ENCODE measurements at regions not wholly inside any gene's neighbourhood (a gene's known extent, or its start where the extent isn't known, plus 50 kb on each side); places are given as distances from the start of the nearest gene placed in this dataset.

DNA sequence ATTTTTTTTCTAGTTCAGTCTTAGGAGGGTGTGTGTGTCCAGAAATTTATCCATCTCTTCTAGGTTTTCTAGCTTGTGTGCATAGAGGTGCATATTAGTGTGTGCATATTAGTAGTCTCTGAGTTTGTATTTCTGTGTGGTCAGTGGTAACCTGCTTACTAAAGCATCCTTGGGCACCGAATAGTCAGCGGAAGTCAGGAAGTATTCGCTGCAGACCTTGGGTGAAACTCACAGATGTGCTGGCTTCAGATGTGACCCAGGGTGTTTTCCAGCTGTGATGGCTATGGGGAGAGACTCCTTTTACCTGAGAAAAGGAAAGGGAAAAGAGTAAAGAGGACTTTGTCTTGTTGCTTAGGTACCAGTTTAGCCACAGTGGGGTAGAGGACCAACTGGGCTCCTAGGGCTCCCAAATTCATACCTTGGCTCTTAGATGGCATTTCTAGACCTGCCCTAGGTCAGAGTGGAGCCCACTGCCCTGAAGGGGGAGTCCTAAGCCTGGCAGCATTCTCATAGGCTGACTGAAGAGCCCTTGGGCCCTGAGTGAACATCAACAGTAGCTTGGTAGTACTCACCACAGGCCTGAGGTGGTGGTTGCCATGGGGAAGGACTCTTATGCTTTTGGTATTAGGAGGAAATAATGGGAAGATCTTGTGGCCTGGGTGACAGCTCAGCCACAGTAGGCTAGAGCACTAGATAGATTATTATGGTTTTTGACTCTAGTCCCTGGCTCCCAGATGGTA lies 286.0 kb upstream of the ZPLD1 start:
- DNase-seq (ENCODE audit: low read depth): no peak

DNA sequence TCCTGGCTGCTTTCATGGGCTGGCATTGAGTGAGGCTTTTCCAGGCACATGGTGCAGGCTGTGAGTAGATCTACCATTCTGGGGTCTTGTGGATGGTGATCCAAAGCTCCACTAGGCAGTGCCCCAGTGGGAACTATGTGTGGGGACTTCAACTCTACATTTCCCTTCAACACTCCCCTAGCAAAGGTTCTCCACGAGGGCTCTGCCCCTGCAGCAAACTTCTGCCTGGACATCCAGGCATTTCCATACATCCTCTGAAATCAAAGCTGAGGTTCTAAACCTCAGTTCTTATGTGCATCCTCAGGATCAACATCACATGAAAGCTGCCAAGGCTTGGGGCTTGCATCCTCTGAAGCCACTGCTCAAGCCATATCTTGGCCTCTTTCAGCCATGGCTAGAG lies 282.9 kb upstream of the ZPLD1 start:
- DNase-seq (ENCODE audit: low read depth): no peak

DNA sequence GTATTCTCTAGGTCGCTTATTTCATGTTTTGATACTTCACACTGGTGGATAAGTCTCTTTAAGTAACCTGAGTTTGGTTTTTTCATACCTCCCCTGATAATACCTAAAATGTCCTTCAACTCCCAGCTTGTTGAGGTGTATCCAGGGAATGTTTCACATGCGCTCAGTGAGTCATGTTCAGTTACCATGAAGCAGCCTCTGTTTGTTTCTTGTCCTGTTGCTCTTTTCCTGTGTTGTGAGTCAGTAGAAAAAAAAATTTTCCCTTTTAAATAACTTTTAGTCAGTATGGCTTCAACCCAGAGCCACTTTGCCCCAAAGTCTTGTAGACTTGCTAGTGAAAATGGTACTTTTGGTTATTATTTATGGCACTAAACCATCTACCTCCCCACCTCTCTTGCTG lies 278.4 kb upstream of the ZPLD1 start:
- peak; percentile 92 for DNase-seq (ENCODE audit: low read depth)

DNA sequence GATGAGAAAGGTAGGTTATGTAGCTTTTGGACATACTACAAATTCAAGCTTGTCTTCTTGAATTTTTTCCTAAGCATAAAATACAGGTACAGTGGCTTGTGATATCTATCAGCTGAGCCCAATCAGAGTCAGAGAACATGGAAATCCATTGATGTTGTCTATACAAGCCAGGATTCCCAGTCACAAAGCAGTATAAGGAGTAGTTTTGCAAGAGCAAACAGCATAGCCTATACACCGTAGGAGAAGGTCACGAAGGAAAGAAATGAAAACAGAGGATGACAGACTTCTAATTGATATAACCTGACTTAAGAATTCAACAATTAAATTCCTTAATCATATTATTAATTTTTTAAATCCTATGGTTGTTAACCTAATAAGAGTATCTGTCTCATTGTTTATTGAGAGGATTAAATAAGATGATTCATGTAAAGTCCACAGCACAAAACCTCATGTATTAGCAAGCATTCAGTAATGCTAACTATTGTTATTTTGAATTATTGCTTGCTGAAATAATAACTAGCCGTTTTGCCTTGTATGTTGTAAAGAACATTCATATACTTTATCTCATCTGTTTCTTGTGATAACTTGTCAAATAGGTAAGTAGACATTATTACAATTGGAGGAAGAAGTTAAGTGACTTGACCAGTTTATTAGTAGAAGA lies 276.6 kb upstream of the ZPLD1 start:
- peak; percentile 34 for DNase-seq (ENCODE audit: low read depth)

DNA sequence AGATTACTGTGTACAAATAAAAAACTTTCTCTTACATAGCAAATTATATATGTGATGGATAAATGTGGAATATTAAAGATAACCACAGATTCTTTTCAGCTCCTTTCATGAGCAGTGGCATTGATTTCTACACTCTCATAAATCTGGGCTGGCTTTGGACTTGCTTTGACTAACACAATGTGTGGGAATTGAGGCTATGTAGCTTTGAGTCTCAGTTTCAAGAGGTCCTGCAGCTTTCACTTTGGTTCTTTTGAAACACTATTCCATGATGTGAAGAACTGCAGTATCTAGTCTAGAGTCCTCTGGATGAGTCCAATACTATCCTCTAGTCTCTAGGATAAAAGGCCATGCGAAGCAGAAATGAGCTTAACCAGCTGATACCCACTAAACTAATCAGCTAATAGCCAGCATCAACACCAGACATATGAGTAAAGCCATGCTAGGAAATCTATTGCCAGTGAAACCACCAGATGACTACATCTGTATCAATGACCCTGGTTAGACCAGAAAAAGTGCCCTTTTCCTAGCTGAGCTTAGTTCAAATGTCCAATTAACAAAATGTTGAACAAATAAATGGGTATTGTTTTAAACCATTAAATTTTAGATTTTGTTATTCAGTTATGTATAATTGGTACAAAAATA lies 274.9 kb upstream of the ZPLD1 start:
- no peak for DNase-seq (ENCODE audit: low read depth)

DNA sequence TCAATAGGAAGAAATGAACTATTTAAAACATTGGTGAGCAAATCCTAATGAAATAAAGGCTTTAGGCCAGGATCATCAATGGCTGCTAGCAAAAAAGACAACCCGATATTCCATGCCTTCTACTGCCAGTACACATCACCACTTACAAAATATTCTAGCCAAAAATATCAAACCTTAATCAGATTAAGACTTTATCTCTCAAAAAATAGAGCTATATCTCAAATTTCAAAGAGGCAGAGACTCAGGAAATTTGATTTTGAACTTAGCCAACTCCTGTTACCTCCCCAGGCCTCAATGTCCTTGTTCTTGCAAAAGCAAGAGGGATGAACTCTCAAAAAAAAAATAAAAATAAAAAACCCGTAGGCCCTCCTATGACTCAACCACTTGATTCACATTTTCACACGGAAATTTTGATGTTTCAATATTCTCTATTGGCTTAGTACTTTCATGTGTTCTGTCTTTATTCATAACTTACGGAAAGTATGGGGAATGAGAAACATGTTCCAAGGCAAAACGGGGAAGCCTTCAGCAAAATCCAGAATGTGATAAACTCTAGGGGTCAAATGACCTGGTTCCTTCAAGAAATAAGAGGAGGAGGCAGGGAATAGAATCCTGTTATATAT lies 273.3 kb upstream of the ZPLD1 start:
- peak; percentile 40 for DNase-seq (ENCODE audit: low read depth)

DNA sequence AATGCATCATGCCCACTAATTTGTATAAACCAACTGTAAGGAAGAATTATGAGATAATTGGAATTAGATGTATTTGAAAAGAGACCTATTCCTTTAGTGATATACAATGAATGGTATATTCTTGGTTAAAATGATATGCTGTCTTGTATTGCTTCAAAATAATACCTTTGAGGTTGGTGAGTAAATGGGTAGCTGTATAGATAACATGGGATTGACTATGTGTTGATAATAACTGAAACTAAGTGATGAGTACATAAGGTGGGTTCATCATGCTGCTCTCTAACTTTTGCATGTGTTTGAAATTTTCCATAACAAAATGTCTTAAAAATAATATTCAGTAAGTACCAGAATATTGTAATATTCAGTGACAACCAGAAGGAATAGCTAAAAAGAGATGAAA lies 272.6 kb upstream of the ZPLD1 start:
- DNase-seq (ENCODE audit: low read depth): no peak

DNA sequence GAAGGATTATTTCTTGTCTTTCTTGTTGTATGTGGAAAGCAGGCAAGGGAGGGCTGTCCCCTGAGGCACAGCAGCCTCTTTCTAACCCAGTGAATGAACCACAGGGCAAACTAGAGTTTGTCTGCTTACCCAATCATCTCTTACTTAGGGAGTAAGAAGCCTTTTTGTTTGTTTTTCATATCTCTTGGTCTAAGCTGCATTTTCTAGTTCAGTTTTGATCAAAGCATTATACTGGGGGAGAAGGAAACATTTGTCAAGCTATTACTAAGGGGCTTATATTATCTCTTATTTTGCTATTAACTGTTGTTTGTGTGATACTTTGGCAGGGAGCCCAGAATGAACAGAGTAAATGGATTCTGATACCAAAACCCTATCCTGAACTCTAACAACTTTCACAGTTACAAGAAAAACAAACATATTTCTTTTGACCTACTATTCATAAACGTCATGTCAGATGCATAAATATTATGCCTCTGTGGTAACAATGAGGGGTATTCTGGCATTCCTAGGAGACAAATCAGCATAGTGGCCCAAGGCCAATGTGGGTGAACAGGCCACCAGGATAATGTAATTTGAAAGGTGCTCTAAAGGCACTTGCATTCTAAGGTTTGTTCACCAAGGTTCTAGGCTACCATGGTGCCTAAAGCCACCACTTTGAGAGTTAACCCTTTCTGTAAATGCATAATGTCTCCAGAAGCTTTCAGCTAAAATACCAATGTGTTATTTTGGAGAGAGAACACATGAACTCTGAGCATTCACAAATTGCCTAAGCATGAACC lies 271.6 kb upstream of the ZPLD1 start:
- DNase-seq (ENCODE audit: low read depth): peak; percentile 86

DNA sequence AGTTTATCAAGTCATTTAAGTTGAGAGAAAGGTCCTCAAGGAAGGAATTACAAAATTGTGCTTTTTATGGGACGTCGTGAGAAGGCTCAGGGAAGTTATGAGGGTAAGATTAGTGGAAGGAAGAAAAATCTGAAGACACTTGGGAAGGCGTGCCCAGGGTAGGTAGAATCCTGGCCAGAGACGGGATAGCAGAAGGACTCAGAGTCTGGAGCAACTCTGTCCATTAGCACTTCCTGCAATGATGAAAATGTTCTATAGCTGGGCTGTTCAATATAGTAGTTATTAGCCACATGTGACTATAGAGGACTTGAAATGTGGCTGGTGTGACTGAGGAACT lies 271.0 kb upstream of the ZPLD1 start:
- no peak for DNase-seq (ENCODE audit: low read depth)

DNA sequence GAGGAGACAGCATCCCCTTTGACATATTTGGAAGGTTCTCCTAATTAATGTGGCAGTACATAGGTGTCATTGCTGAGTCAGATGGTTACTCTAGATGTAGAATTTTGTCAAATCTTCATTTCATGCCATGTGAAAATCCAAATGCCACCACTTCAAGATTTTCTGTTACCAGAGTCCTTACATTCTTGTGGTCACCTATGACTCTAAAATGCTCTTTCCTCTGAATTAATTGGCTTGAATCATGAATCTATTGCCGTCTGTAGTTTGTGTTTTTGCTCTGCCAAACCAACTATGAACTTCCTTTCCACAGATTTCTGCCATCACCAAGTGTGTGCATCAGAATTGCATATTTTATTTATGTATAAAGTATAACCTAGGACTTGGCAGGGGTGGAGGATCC lies 269.4 kb upstream of the ZPLD1 start:
- peak; percentile 77 for DNase-seq (ENCODE audit: low read depth)

DNA sequence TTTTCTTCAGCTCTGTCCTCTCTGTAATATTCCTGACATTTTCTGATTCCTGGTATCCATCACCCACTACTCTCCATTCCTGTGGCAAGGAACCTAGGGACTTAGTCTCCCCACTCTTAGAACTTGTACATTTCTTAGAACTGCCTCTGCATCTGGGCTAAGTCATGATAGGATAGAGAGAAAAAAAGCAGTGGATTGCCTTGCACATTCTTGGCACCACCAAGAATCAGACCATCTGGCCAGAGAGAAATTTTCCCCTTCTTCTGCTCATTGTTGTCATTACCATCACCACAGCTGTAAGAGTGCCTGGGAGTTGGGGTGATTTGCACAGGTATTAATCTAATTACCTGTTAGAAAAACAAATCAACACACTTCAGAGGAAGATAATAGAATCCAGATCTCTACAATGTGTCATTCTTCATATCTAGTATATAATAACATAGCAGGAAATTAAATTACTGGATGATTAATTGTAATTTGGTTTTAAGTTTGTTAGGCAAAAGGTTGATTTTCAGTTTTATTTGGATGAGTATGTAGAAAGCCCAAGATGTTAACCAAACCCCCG lies 264.8 kb upstream of the ZPLD1 start:
- DNase-seq (ENCODE audit: low read depth): no peak

DNA sequence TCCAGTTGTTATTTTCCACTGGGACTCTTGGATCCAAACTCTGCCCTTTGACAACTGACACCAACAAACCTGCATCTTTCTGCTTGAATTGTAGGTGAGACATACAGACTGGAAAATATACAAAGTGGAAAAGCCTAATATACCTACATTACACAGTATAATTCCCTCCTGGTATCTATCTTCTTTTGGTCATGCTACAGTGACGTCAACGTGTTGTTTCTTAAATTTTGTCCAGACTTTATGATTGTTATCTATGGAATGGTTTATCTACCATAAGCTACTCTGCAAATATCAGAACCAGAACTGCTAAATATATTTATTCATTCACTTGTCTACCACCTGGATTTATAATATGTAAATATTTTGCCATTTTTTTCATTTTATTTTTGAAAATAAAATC lies 264.3 kb upstream of the ZPLD1 start:
- no peak for DNase-seq (ENCODE audit: low read depth)

DNA sequence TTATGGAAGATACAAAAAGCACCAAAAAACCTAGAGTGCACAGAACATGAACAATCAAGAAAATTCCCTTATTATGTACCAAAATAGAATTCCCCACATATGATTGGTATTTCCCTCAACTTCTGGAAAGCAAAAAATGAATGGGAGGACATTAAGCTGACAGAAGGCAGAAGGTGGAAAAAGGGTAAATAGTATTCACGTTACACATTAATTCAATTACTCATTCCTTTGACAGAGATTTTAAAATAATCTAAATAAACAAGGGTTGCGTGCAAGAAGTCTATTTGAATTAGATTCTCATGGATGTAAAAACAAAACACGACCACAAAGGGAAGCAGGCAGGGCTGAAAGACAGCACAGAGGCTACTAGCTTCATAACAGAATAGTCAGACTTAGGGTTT lies 260.5 kb upstream of the ZPLD1 start:
- peak; percentile 86 for DNase-seq (ENCODE audit: low read depth)

DNA sequence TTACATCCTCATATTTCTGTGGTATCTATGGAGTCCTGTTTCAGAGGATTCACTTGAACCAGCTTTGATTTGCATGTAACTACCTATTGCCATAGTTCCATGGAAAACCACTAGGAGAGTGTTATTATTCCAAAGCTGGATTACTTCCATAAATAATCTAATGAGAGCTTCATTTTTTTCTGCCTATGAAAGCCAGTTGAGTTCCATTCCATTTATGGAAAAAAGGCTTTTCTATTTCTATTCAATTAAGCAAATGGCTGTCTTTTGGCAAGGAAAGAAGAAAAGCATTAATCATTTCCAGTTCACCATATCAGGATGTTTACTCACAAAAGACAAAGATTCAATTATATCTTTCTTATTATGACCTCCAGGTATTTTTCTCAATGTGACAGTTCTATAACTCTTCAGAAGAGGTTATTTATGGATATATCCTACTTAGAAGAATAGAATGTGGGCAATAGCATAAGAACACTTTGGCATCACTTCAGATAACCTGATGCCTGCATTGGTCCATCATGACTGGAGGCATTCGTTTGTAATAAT lies 259.9 kb upstream of the ZPLD1 start:
- peak; percentile 53 for DNase-seq (ENCODE audit: low read depth)

DNA sequence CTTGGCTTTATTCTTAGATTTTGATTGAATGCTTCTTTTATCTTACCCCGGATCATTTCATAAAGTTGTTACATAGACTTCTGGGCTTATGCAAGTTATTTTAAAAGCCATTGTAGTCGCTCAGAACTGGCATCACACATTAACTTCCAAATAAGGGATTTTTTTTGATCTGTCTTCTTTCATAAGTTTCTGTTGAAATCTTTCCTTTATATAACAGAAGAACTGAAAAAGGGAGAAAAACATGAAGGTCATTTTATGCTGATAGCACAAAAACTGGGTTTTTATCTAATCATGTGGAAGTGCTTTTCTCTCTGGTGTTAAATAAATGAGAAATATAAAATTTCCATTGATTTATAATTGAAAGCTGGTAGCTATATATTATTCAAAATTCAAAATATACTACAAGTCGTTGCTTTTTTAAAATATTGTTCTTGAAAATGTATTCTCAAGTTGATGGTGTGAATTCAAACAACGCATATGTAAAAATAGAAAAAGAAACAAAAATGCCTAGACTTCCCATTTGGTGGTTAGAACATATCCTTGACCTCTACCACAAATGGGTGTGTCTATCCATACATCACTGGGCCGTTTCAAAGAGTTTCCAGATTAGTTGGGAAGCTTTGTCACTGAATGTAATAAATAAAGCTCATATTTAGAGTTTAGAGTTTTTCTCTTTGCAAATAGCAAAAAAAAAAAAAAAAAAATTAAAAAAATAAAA lies 258.3 kb upstream of the ZPLD1 start:
- no peak for DNase-seq (ENCODE audit: low read depth)

DNA sequence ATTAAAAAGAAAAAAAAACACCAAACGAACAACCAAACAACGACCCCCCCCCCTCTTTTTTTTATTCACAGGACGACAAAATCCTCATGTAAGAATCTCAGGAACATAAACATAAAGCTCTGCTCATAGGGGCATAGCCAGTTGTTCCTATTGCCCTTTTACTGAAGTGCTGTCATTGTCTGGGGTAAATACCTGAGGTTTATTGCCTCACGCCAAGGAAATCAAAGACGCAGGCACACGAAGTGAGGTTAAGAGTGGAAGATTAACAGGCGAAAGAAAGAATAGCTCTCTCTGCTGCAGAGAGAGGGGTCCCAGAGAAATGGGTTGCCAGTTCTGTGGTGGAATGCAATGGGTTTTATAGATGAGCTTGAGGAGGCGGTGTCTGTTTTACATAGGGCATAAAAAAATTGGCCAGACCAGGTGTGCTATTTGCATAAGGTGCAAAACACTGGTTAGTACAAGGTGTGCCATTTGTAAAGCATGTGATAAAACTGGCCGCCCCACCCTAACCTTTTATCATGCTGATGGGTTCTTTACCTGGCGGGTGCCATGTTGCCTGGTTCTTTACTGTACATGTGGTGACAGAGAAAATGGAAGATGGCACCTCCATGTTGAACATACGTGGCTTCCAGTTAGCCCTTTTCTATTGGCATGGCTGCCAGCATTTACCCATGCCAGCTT lies 257.6 kb upstream of the ZPLD1 start:
- no peak for DNase-seq (ENCODE audit: low read depth)

DNA sequence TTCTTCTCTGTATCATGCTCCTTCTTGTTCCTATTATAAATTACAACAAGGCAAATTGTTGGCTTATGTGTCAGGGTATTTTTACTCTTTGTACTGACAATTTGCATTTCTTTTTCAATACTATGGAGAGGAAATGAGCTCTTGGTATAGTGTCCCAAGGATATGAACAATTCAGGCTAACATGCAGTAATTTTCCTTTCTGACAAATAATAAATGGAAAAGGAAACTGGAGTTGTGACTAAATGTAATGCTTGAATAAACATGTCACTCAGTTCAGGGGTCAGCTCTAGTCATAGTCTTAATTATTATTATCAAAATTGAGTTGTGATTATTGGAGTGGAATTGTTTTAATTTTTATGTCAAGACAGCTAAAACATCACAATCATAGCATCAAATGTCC lies 256.0 kb upstream of the ZPLD1 start:
- no peak for DNase-seq (ENCODE audit: low read depth)

DNA sequence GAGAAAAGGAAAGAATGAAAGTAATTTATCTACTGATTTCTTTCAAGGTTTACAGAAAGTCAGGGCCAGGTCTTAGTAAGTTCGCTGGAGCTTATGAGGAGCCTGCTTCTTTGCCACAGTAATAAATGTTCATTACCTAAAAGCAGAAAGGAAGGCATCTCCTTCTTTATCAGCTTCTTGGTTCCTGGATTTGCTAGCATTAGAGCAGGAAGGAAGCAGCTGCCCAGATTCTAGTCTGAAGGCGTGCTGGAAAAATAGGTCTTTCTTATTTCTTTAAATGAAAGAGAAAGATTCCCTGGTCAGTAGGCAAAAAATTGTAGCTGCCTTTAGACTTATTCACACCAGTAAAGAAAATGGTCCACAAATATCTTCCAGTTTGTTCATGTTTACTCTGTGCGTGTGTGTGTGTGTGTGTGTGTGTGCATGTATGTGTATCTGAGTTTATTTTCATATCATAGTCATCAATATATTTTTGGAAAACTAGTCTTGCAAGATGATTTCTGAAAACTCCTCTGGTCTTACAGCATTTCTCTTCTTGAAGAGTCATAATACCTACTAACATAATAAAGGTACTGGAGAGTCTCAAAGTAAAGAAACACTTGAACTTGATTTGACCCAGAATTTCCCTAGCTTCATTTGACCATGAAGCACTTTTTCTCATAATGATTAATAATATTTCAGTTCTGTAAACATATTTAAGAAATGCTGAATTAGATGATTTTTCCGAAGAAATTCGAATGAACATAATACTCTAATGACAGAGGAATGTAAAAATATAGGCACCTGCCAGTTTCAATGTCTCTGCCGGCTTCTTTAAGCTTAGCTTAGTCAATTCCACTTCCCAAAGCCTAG lies 255.3 kb upstream of the ZPLD1 start:
- peak; percentile 51 for DNase-seq (ENCODE audit: low read depth)
